ENCODE measurements at regions not wholly inside any gene's neighbourhood (a gene's known extent, or its start where the extent isn't known, plus 50 kb on each side); places are given as distances from the start of the nearest gene placed in this dataset.

DNA sequence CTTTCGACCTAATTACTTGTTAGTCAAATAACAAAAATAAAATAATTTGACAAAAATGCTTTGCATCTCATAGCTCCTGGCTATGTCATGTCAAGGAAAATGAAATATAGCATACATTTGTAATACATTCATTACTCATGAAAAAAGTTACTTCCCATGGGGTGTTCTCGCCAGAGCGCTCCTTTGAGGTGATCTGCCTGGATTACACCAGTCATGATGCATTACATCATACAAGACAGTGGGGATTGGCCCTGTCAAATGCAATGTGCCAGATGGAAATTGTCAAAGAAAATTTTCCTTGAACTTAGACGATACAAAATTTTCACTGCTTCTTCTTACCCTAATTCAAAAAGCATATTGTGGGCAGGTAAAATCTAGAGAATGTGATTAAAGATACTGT is 215.6 kb upstream of the B3GALT2 start:
- BruUV-seq (replicated peaks), result no TSS peak
- Histone ChIP-seq H3K4me2 (ENCODE audit: low read length) (no peak overlapping the region), H3K27me3 (ENCODE audit: insufficient read depth, low read length) (no peaks in the 10 kb centered on the region), H3K27ac (ENCODE audit: low read depth, low read length) (no peak overlapping the region), H3K4me1 (ENCODE audit: control insufficient read depth in 1 of 2, insufficient read depth in 2 of 2, low read length in 2 of 2) (no peaks in the 10 kb centered on the region), H3K9ac (ENCODE audit: low read length) (no peak overlapping the region), H2AFZ (ENCODE audit: low read depth, low read length, poor library complexity, severe bottlenecking) (no peak overlapping the region), H3K79me2 (ENCODE audit: insufficient read depth, low read length) (no peaks in the 10 kb centered on the region), H3K4me3 (replicated peaks in 1 of 2; ENCODE audit: low read depth in 1 of 2, low read length in 2 of 2) (no peak overlapping the region), H4K20me1 (ENCODE audit: insufficient read depth) (no peaks in the 10 kb centered on the region), H3K36me3 (ENCODE audit: control insufficient read depth in 1 of 2, insufficient read depth in 2 of 2, low read length in 2 of 2) (no peaks in the 10 kb centered on the region), H3K9me2 (ENCODE audit: insufficient read depth) (no peaks in the 10 kb centered on the region), H3K9me3 (ENCODE audit: control insufficient read depth in 1 of 2, insufficient read depth in 1 of 2, low read depth in 1 of 2, low read length in 2 of 2) (no peaks in the 10 kb centered on the region)
- TF ChIP-seq, protein P1, sequence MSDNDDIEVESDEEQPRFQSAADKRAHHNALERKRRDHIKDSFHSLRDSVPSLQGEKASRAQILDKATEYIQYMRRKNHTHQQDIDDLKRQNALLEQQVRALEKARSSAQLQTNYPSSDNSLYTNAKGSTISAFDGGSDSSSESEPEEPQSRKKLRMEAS (IDR thresholded peaks at IDR 0.05), result no peak
- TF ChIP-seq EGR1 (IDR thresholded peaks at IDR 0.05; ENCODE audit: low read depth) (no peak), ZNF274 (IDR thresholded peaks at IDR 0.05; ENCODE audit: low read depth, low read length) (no peak), JUND (IDR thresholded peaks at IDR 0.05) (no peak), POLR2AphosphoS5 (IDR thresholded peaks at IDR 0.05; ENCODE audit: low read depth, low read length) (no peak), YY1 (IDR thresholded peaks at IDR 0.05; ENCODE audit: extremely low read depth, insufficient replicate concordance, low read depth, low read length) (no peak), ZFX (IDR thresholded peaks at IDR 0.05) (no peak)
- TF ChIP-seq, protein P2, sequence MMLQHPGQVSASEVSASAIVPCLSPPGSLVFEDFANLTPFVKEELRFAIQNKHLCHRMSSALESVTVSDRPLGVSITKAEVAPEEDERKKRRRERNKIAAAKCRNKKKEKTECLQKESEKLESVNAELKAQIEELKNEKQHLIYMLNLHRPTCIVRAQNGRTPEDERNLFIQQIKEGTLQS (IDR thresholded peaks at IDR 0.05), result no peak
- ATAC-seq (no peak), DNase-seq (ENCODE audit: low read depth, low spot score) (no peak)
- intact Hi-C loops (cut with micrococcal nuclease), result no loop called here
- RAD21 ChIA-PET (ENCODE audit: low non-redundant PET in 1 of 2, low total read pairs in 2 of 2, uncharacterized antibody in 2 of 2, unreplicated experiment in 2 of 2), result no interaction called here
- POLR2A ChIA-PET, result no interaction called here
- CTCF ChIA-PET, result no interaction called here

DNA sequence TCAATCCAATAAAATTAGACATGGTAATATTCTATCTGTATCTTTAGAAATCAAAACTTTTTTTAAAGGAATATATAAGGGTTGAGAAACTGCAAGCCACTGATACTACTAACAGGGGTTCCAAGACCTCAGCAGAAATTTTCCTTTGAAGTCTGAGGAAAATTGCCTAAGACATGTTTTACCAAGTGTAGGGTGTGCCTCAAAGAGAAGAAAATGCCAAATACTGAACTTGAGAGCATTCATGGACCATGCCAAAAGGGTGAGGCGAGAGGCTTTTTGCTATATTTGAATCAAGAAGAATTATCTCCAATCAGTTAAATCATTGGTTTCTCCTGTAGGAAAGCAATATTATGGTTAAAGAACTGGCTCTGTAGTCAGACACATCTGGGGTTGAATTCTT is 207.9 kb upstream of the B3GALT2 start:
- Histone ChIP-seq H4K20me1 (ENCODE audit: insufficient read depth) (no peaks in the 10 kb centered on the region), H3K9me3 (ENCODE audit: control insufficient read depth in 1 of 2, insufficient read depth in 1 of 2, low read depth in 1 of 2, low read length in 2 of 2) (no peaks in the 10 kb centered on the region), H3K4me1 (ENCODE audit: control insufficient read depth in 1 of 2, insufficient read depth in 2 of 2, low read length in 2 of 2) (no peaks in the 10 kb centered on the region), H3K36me3 (ENCODE audit: control insufficient read depth in 1 of 2, insufficient read depth in 2 of 2, low read length in 2 of 2) (no peaks in the 10 kb centered on the region), H3K4me3 (replicated peaks in 1 of 2; ENCODE audit: low read depth in 1 of 2, low read length in 2 of 2) (no peak overlapping the region), H3K27ac (ENCODE audit: low read depth, low read length) (no peak overlapping the region), H3K79me2 (ENCODE audit: insufficient read depth, low read length) (no peaks in the 10 kb centered on the region), H3K9ac (ENCODE audit: low read length) (no peak overlapping the region), H3K27me3 (ENCODE audit: insufficient read depth, low read length) (no peaks in the 10 kb centered on the region), H3K4me2 (ENCODE audit: low read length) (no peak overlapping the region), H3K9me2 (ENCODE audit: insufficient read depth) (no peaks in the 10 kb centered on the region), H2AFZ (ENCODE audit: low read depth, low read length, poor library complexity, severe bottlenecking) (no peak overlapping the region)
- ATAC-seq (no peak), DNase-seq (ENCODE audit: low read depth, low spot score) (no peak)
- CTCF ChIA-PET, result no interaction called here
- intact Hi-C loops (cut with micrococcal nuclease), result no loop called here
- RAD21 ChIA-PET (ENCODE audit: low non-redundant PET in 1 of 2, low total read pairs in 2 of 2, uncharacterized antibody in 2 of 2, unreplicated experiment in 2 of 2), result no interaction called here
- no TSS peak for BruUV-seq (replicated peaks)
- POLR2A ChIA-PET, result no interaction called here
- no peak for TF ChIP-seq SRF (IDR thresholded peaks at IDR 0.05; ENCODE audit: low read depth)
- TF ChIP-seq, protein P1 (IDR thresholded peaks at IDR 0.05), result no peak
- TF ChIP-seq SIN3A (IDR thresholded peaks at IDR 0.05; ENCODE audit: low read depth), result no peak
- no peak for TF ChIP-seq POLR2AphosphoS5 (IDR thresholded peaks at IDR 0.05; ENCODE audit: low read depth, low read length)
- TF ChIP-seq EZH2phosphoT487 (IDR thresholded peaks at IDR 0.05; ENCODE audit: borderline replicate concordance), result no peak
- TF ChIP-seq ELF1 (IDR thresholded peaks at IDR 0.05; ENCODE audit: borderline replicate concordance, low read depth), result no peak
- TF ChIP-seq, protein P3, sequence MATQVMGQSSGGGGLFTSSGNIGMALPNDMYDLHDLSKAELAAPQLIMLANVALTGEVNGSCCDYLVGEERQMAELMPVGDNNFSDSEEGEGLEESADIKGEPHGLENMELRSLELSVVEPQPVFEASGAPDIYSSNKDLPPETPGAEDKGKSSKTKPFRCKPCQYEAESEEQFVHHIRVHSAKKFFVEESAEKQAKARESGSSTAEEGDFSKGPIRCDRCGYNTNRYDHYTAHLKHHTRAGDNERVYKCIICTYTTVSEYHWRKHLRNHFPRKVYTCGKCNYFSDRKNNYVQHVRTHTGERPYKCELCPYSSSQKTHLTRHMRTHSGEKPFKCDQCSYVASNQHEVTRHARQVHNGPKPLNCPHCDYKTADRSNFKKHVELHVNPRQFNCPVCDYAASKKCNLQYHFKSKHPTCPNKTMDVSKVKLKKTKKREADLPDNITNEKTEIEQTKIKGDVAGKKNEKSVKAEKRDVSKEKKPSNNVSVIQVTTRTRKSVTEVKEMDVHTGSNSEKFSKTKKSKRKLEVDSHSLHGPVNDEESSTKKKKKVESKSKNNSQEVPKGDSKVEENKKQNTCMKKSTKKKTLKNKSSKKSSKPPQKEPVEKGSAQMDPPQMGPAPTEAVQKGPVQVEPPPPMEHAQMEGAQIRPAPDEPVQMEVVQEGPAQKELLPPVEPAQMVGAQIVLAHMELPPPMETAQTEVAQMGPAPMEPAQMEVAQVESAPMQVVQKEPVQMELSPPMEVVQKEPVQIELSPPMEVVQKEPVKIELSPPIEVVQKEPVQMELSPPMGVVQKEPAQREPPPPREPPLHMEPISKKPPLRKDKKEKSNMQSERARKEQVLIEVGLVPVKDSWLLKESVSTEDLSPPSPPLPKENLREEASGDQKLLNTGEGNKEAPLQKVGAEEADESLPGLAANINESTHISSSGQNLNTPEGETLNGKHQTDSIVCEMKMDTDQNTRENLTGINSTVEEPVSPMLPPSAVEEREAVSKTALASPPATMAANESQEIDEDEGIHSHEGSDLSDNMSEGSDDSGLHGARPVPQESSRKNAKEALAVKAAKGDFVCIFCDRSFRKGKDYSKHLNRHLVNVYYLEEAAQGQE (IDR thresholded peaks at IDR 0.05; ENCODE audit: low read depth), result no peak
- no peak for TF ChIP-seq SP1 (IDR thresholded peaks at IDR 0.05; ENCODE audit: low read depth)
- TF ChIP-seq JUND (IDR thresholded peaks at IDR 0.05), result no peak
- TF ChIP-seq, protein P2 (IDR thresholded peaks at IDR 0.05), result no peak
- no peak for TF ChIP-seq FOSL1 (IDR thresholded peaks at IDR 0.05; ENCODE audit: low read depth)
- no peak for TF ChIP-seq RAD21 (IDR thresholded peaks at IDR 0.05; ENCODE audit: low read depth)

Measured in HCT116 (cell line).